H9 (cell line): ENCODE measurements at regions not wholly inside any gene's neighbourhood (a gene's known extent, or its start where the extent isn't known, plus 50 kb on each side); places are given as distances from the start of the nearest gene placed in this dataset.

Experiments used
- DNase-seq: peaks from one replicate; pipeline ENCODE4 v3.0.0-alpha.2; 2017
- H2AFZ ChIP-seq: one replicate; pipeline ENCODE4 v1.6.1; 2013; ENCODE audit warnings: mild to moderate bottlenecking, low read length, control low read depth, moderate library complexity
- H2AK5ac ChIP-seq: 2 replicates; pipeline ENCODE4 v1.6.1; 2013; ENCODE audit warnings: low read length, control low read depth, mixed read lengths; ENCODE audit not compliant: insufficient read length
- H2BK120ac ChIP-seq: one replicate; pipeline ENCODE4 v1.6.1; 2013; ENCODE audit warnings: low read depth, mild to moderate bottlenecking, low read length, control low read depth, inconsistent platforms; ENCODE audit not compliant: poor library complexity, severe bottlenecking
- H2BK12ac ChIP-seq: 2 replicates; pipeline ENCODE4 v1.6.1; 2013; ENCODE audit warnings: low read length, control low read depth, mixed read lengths, low read depth; ENCODE audit not compliant: insufficient read length
- H2BK15ac ChIP-seq: 2 replicates; pipeline ENCODE4 v1.6.1; 2013; ENCODE audit warnings: low read depth, low read length, control low read depth
- H2BK20ac ChIP-seq: one replicate; pipeline ENCODE4 v1.6.1; 2013; ENCODE audit warnings: low read depth, mild to moderate bottlenecking, low read length, control low read depth, inconsistent platforms; ENCODE audit not compliant: poor library complexity, severe bottlenecking
- H2BK5ac ChIP-seq: 2 replicates; pipeline ENCODE4 v1.6.1; 2013; ENCODE audit warnings: low read length, control low read depth, mixed read lengths; ENCODE audit not compliant: insufficient read length
- H3K14ac ChIP-seq: 2 replicates; pipeline ENCODE4 v1.6.1; 2013; ENCODE audit warnings: low read length, control low read depth; ENCODE audit not compliant: insufficient read depth
- H3K18ac ChIP-seq: 2 replicates; pipeline ENCODE4 v1.6.1; 2013; ENCODE audit warnings: low read depth, mild to moderate bottlenecking, mixed read lengths, low read length, control low read depth; ENCODE audit not compliant: insufficient read length
- H3K23ac ChIP-seq: 2 replicates; pipeline ENCODE4 v1.6.1; 2013; ENCODE audit warnings: low read length, control low read depth, mixed read lengths, low read depth; ENCODE audit not compliant: insufficient read length
- H3K23me2 ChIP-seq: 2 replicates; pipeline ENCODE4 v1.6.1; 2013; ENCODE audit warnings: low read depth, mild to moderate bottlenecking, mixed read lengths, low read length, control low read depth; ENCODE audit not compliant: insufficient read length, poor library complexity, severe bottlenecking
- H3K27ac ChIP-seq: 2 replicates; pipeline ENCODE4 v1.5.1; 2013; ENCODE audit warnings: low read length, control low read depth, mixed read lengths, low read depth; ENCODE audit not compliant: insufficient read length
- H3K27me3 ChIP-seq: 2 replicates; pipeline ENCODE4 v1.6.1; 2013; ENCODE audit warnings: low read length, control low read depth, inconsistent platforms; ENCODE audit not compliant: insufficient read depth
- H3K4ac ChIP-seq: 2 replicates; pipeline ENCODE4 v1.6.1; 2013; ENCODE audit warnings: low read depth, mild to moderate bottlenecking, control low read depth, inconsistent platforms, low read length, moderate library complexity
- H3K4me1 ChIP-seq: 2 replicates; pipeline ENCODE4 v1.6.1; 2013; ENCODE audit warnings: low read length, control low read depth, inconsistent platforms; ENCODE audit not compliant: insufficient read depth
- H3K4me2 ChIP-seq: 2 replicates; pipeline ENCODE4 v1.6.1; 2013; ENCODE audit warnings: low read length, control low read depth, mixed read lengths; ENCODE audit not compliant: insufficient read length, insufficient read depth
- H3K56ac ChIP-seq: 2 replicates; pipeline ENCODE4 v1.6.1; 2013; ENCODE audit warnings: low read depth, mild to moderate bottlenecking, mixed read lengths, low read length, control low read depth; ENCODE audit not compliant: insufficient read length
- H3K79me1 ChIP-seq: 2 replicates; pipeline ENCODE4 v1.6.1; 2013; ENCODE audit warnings: low read depth, mild to moderate bottlenecking, moderate library complexity, low read length, control low read depth, inconsistent platforms; ENCODE audit not compliant: insufficient read depth, poor library complexity, severe bottlenecking
- H3K79me2 ChIP-seq: 2 replicates; pipeline ENCODE4 v1.6.1; 2013; ENCODE audit warnings: low read length, control low read depth, inconsistent platforms; ENCODE audit not compliant: insufficient read depth
- H3K9ac ChIP-seq: 2 replicates; pipeline ENCODE4 v1.6.1; 2013; ENCODE audit warnings: low read length, control low read depth, mixed read lengths; ENCODE audit not compliant: insufficient read length; ENCODE audit errors: extremely low read depth
- H3K9me3 ChIP-seq: one replicate; pipeline ENCODE4 v1.6.1; 2013; ENCODE audit warnings: low read depth, low read length, inconsistent platforms; ENCODE audit not compliant: control insufficient read depth
- H3T11ph ChIP-seq: one replicate; pipeline ENCODE4 v1.6.1; 2013; ENCODE audit warnings: mild to moderate bottlenecking, low read length, control low read depth, inconsistent platforms
- H4K20me1 ChIP-seq: one replicate; pipeline ENCODE4 v1.6.1; 2013; ENCODE audit not compliant: control insufficient read depth, insufficient read length, insufficient read depth
- H4K5ac ChIP-seq: 2 replicates; pipeline ENCODE4 v1.6.1; 2013; ENCODE audit warnings: low read depth, mild to moderate bottlenecking, mixed read lengths, low read length, control low read depth; ENCODE audit not compliant: insufficient read length
- H4K8ac ChIP-seq: replicated peaks from 2 replicates; pipeline ENCODE4 v1.6.1; 2013; ENCODE audit warnings: low read length, control low read depth, mixed read lengths, low read depth; ENCODE audit not compliant: insufficient read length
- H4K91ac ChIP-seq: 2 replicates; pipeline ENCODE4 v1.6.1; 2013; ENCODE audit warnings: low read depth, mild to moderate bottlenecking, moderate library complexity, mixed read lengths, low read length, control low read depth; ENCODE audit not compliant: insufficient read length
- H3K27ac Mint-ChIP-seq, 3 experiments: 2 replicates in 2 of 3; 3 replicates in 1 of 3; pipeline ENCODE4 v1.8.0; 2020 to 2021; ENCODE audit warnings: mixed read lengths in 3 of 3, mild to moderate bottlenecking in 1 of 3, moderate library complexity in 1 of 3
- H3K27me3 Mint-ChIP-seq: 2 replicates; pipeline ENCODE4 v1.8.0; 2021; ENCODE audit warnings: low read depth, mild to moderate bottlenecking, moderate library complexity, mixed read lengths
- H3K36me3 Mint-ChIP-seq, 3 experiments: 2 replicates in 2 of 3; 3 replicates in 1 of 3; pipeline ENCODE4 v1.8.0; 2020 to 2021; ENCODE audit warnings: low read depth in 3 of 3, mixed read lengths in 3 of 3; ENCODE audit not compliant: insufficient read depth in 1 of 3
- H3K4me1 Mint-ChIP-seq, 2 experiments: 2 replicates each; pipeline ENCODE4 v1.8.0; 2020; ENCODE audit warnings: mixed read lengths in 2 of 2
- H3K4me3 Mint-ChIP-seq, 2 experiments: 2 replicates in 1 of 2; 3 replicates in 1 of 2; pipeline ENCODE4 v1.8.0; 2020 to 2021; ENCODE audit warnings: mild to moderate bottlenecking in 2 of 2, mixed read lengths in 2 of 2, moderate library complexity in 1 of 2
- H3K9me3 Mint-ChIP-seq, 2 experiments: 2 replicates in 1 of 2; 3 replicates in 1 of 2; pipeline ENCODE4 v1.8.0; 2020; ENCODE audit warnings: mild to moderate bottlenecking in 2 of 2, mixed read lengths in 2 of 2, moderate library complexity in 1 of 2
- WGBS: extraction: QIAGEN DNeasy Blood & Tissue Kit; methylation state at CpG from one replicate; pipeline ENCODE4 v1.1.7; 2013; ENCODE audit warnings: missing lambda C conversion rate, low lambda C conversion rate, mixed read lengths; ENCODE audit not compliant: insufficient read length; ENCODE audit errors: extremely low coverage; 5-methylcytosine and 5-hydroxymethylcytosine counted together
- TF ChIP-seq, protein P1 (sequence below): fragments of 200-600 bp; sonication (generic); conservative IDR thresholded peaks from 3 replicates; pipeline ENCODE4 v1.8.0; 2021; ENCODE audit warnings: antibody characterized with exemption, mild to moderate bottlenecking

- H3K4me2 ChIP-seq: no peak overlapping the region
- peaks cover 5 to 8% of the 10 kb centered on the region in 2 experiments; a peak in 3 of 4 replicates for H3K4me1 Mint-ChIP-seq
- H3T11ph ChIP-seq: no peak overlapping the region
These were observed 84.4 kb downstream of the THNSL2 start for GRCh38 chr2:88254437-88255091.

More at GRCh38 chr2:88254437-88255091, 84.4 kb downstream of the THNSL2 start:
- no peaks in the 10 kb centered on the region for H3K23me2 ChIP-seq
- no peak overlapping the region for H2BK12ac ChIP-seq
- H4K91ac ChIP-seq: no peak overlapping the region
- H3K14ac ChIP-seq: no peak overlapping the region; the same call in 1 of the 2 replicates
- no peaks in the 10 kb centered on the region for H3K79me1 ChIP-seq
- TF ChIP-seq, protein P1, sequence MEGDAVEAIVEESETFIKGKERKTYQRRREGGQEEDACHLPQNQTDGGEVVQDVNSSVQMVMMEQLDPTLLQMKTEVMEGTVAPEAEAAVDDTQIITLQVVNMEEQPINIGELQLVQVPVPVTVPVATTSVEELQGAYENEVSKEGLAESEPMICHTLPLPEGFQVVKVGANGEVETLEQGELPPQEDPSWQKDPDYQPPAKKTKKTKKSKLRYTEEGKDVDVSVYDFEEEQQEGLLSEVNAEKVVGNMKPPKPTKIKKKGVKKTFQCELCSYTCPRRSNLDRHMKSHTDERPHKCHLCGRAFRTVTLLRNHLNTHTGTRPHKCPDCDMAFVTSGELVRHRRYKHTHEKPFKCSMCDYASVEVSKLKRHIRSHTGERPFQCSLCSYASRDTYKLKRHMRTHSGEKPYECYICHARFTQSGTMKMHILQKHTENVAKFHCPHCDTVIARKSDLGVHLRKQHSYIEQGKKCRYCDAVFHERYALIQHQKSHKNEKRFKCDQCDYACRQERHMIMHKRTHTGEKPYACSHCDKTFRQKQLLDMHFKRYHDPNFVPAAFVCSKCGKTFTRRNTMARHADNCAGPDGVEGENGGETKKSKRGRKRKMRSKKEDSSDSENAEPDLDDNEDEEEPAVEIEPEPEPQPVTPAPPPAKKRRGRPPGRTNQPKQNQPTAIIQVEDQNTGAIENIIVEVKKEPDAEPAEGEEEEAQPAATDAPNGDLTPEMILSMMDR: no peak
- Mint-ChIP-seq H3K4me3 (no peak overlapping the region), H3K27ac (no peak overlapping the region), H3K36me3 (no peaks in the 10 kb centered on the region; a peak in 1 of 7 replicates), H3K27me3 (peaks cover 8% of the 10 kb centered on the region), H3K9me3 (no peaks in the 10 kb centered on the region; a peak in 1 of 5 replicates)
- H3K79me2 ChIP-seq: no peaks in the 10 kb centered on the region; the same call in 1 of the 2 replicates
- no peaks in the 10 kb centered on the region for H3K4me1 ChIP-seq
- no peak overlapping the region for H3K23ac ChIP-seq
- no peak overlapping the region for H2BK20ac ChIP-seq
- no peak overlapping the region for H3K27ac ChIP-seq
- H3K56ac ChIP-seq: no peak overlapping the region
- H2AK5ac ChIP-seq: no peak overlapping the region
- no peak overlapping the region for H2BK15ac ChIP-seq
- H2BK120ac ChIP-seq: no peak overlapping the region
- no peak for DNase-seq
- no peak overlapping the region for H3K18ac ChIP-seq
- H2BK5ac ChIP-seq: no peak overlapping the region
- no peak overlapping the region for H3K9ac ChIP-seq
- WGBS: no CpG with 5 or more reads among the region's 3 CpGs
- H4K5ac ChIP-seq: no peak overlapping the region
- no peaks in the 10 kb centered on the region for H3K27me3 ChIP-seq
- no peaks in the 10 kb centered on the region for H4K20me1 ChIP-seq
- no peaks in the 10 kb centered on the region for H3K9me3 ChIP-seq
- H4K8ac ChIP-seq: no peak overlapping the region
- no peak overlapping the region for H3K4ac ChIP-seq
- H2AFZ ChIP-seq: no peak overlapping the region
